Uterus (tissue), 3 donors: ENCODE measurements at regions not wholly inside any gene's neighbourhood (a gene's known extent, or its start where the extent isn't known, plus 50 kb on each side); places are given as distances from the start of the nearest gene placed in this dataset.
A peak's percentile ranks its signal among the peaks of the same experiment; 100 is the strongest.

Experiments
- DNase-seq, 2 donors: peaks; one replicate each; pipeline ENCODE4 v3.0.0-alpha.2; 2019 to 2020
- H3K27ac ChIP-seq, 2 donors: fragments of 200-600 bp; sonication (generic); 1 replicate in 1 of 2; 2 replicates in 1 of 2; pipeline ENCODE4 v1.5.1; 2016 to 2018
- H3K27me3 ChIP-seq, 2 donors: fragments of 200-600 bp; sonication (generic); one replicate each; pipeline ENCODE4 v1.5.1; 2018 to 2019; ENCODE audit warnings: control low read depth in 1 of 2
- H3K36me3 ChIP-seq, 2 donors: fragments of 200-600 bp; sonication (generic); one replicate each; pipeline ENCODE4 v1.5.1; 2019; ENCODE audit warnings: control low read depth in 1 of 2
- H3K4me1 ChIP-seq, 2 donors: fragments of 200-600 bp; sonication (generic); one replicate each; pipeline ENCODE4 v1.5.1; 2018 to 2019; ENCODE audit warnings: control low read depth in 1 of 2
- H3K4me3 ChIP-seq, 2 donors: fragments of 200-600 bp; sonication (generic); 1 replicate in 1 of 2; 2 replicates in 1 of 2; pipeline ENCODE4 v1.5.1; 2018 to 2019; ENCODE audit warnings: mild to moderate bottlenecking in 1 of 2
- H3K9me3 ChIP-seq, 2 donors: fragments of 200-600 bp; sonication (generic); one replicate each; pipeline ENCODE4 v1.5.1; 2019; ENCODE audit warnings: control low read depth in 1 of 2
- CTCF ChIP-seq, 4 experiments: fragments of 200-600 bp in 2 of 4; fragments of 450-650 bp in 2 of 4; sonication (generic) in 2 of 4; IDR thresholded peaks; one replicate each; pipeline ENCODE4 v1.5.1; 2016 to 2019; ENCODE audit warnings: antibody characterized with exemption in 4 of 4, mild to moderate bottlenecking in 2 of 4, moderate library complexity in 1 of 4
- POLR2A ChIP-seq, 2 donors: fragments of 450-650 bp; IDR thresholded peaks; one replicate each; pipeline ENCODE4 v1.6.1; 2016; ENCODE audit warnings: antibody characterized with exemption in 2 of 2, mild to moderate bottlenecking in 1 of 2, moderate library complexity in 1 of 2
- intact Hi-C: fragments of 100-400 bp; cut with DNase I; formaldehyde crosslinking; loops from one replicate; pipeline ENCODE4 v1.15.1; 2023; ENCODE audit warnings: low total_unique reads
- donor health status: DM: yes; HTN: yes; CAD: no.

- Histone ChIP-seq H3K27ac (no peak overlapping the region), H3K9me3 (no peaks in the 10 kb centered on the region), H3K27me3 (no peaks in the 10 kb centered on the region), H3K36me3 (no peaks in the 10 kb centered on the region), H3K4me3 (no peak overlapping the region), H3K4me1 (no peaks in the 10 kb centered on the region)
- no peak for DNase-seq
- TF ChIP-seq POLR2A (IDR thresholded peaks at IDR 0.05) (no peak), CTCF (IDR thresholded peaks at IDR 0.05) (no peak)
- intact Hi-C loops, result no loop called here
Measured at GRCh38 chr3:193895409-193895808, 240.5 kb upstream of the HES1 start.

- H3K27me3 ChIP-seq, result no peaks in the 10 kb centered on the region
- TF ChIP-seq POLR2A (IDR thresholded peaks at IDR 0.05) (no peak), CTCF (IDR thresholded peaks at IDR 0.05) (no peak)
- intact Hi-C loops, result no loop called here
- H3K36me3 ChIP-seq, result no peaks in the 10 kb centered on the region
- H3K9me3 ChIP-seq, result no peaks in the 10 kb centered on the region
- no peak overlapping the region for H3K4me3 ChIP-seq
- no peaks in the 10 kb centered on the region for H3K4me1 ChIP-seq
- no peak overlapping the region for H3K27ac ChIP-seq
- DNase-seq, result no peak
Measured at GRCh38 chr3:193896419-193896818, 239.5 kb upstream of the HES1 start.

GRCh38 chr3:193897288-193897687, 238.7 kb upstream of the HES1 start:
- no peak overlapping the region for H3K27ac ChIP-seq
- no peaks in the 10 kb centered on the region for H3K27me3 ChIP-seq
- peak; percentile 31 to 59 for DNase-seq
- no peaks in the 10 kb centered on the region for H3K4me1 ChIP-seq
- intact Hi-C loops, result no loop called here
- no peak for TF ChIP-seq POLR2A (IDR thresholded peaks at IDR 0.05)
- TF ChIP-seq CTCF (IDR thresholded peaks at IDR 0.05), result no peak
- peak overlapping the region in 1 of 2 donors; percentile 7 for H3K4me3 ChIP-seq
- H3K36me3 ChIP-seq, result no peaks in the 10 kb centered on the region
- no peaks in the 10 kb centered on the region for H3K9me3 ChIP-seq

- H3K27ac ChIP-seq, result no peak overlapping the region
- no peak for DNase-seq
- H3K4me3 ChIP-seq, result no peak overlapping the region
- intact Hi-C loops, result no loop called here
- no peaks in the 10 kb centered on the region for H3K27me3 ChIP-seq
- H3K36me3 ChIP-seq, result no peaks in the 10 kb centered on the region
- no peaks in the 10 kb centered on the region for H3K4me1 ChIP-seq
- TF ChIP-seq CTCF (IDR thresholded peaks at IDR 0.05) (no peak), POLR2A (IDR thresholded peaks at IDR 0.05) (no peak)
- H3K9me3 ChIP-seq, result no peaks in the 10 kb centered on the region
Measured at GRCh38 chr3:193897731-193898180, 238.2 kb upstream of the HES1 start.

GRCh38 chr3:193899001-193899400, 236.9 kb upstream of the HES1 start:
- intact Hi-C loops, result no loop called here
- no peak overlapping the region for H3K4me3 ChIP-seq

More at GRCh38 chr3:193899001-193899400, 236.9 kb upstream of the HES1 start:
- DNase-seq, result no peak
- no peaks in the 10 kb centered on the region for H3K27me3 ChIP-seq
- H3K36me3 ChIP-seq, result no peaks in the 10 kb centered on the region
- TF ChIP-seq POLR2A (IDR thresholded peaks at IDR 0.05) (no peak), CTCF (IDR thresholded peaks at IDR 0.05) (no peak)
- H3K27ac ChIP-seq, result no peak overlapping the region
- H3K9me3 ChIP-seq, result no peaks in the 10 kb centered on the region
- H3K4me1 ChIP-seq, result no peaks in the 10 kb centered on the region
